ENCODE measurements at regions not wholly inside any gene's neighbourhood (a gene's known extent, or its start where the extent isn't known, plus 50 kb on each side); places are given as distances from the start of the nearest gene placed in this dataset.

DNA sequence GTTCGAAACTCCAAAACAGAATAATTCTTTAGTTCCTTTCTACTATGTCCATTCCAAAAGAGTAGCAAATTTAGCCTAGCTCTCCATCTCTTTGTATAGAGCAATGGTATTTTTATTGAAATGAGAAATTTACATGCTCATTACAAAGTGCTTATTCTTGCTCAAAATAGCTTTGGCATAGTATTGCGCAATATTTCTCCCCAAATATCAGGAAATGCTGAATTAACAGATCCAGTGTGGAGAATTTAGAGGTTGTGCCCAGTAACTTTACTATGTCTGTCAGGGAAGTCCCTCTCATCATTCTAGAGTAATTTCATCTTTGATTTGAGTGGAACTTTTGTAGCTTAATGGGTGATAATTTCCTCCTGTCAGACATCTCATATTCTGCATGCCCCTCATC lies 425.9 kb upstream of the PIK3C3 start:
- Histone ChIP-seq H3K4me3 (no peak overlapping the region), H4K20me1 (ENCODE audit: control insufficient read depth, insufficient read depth) (no peaks in the 10 kb centered on the region), H3K36me3 (ENCODE audit: control insufficient read depth in 2 of 2, insufficient read depth in 2 of 2, low read length in 1 of 2) (no peaks in the 10 kb centered on the region), H3K4me2 (ENCODE audit: control insufficient read depth, insufficient read depth) (no peak overlapping the region), H3K27me3 (replicated peaks in 1 of 2; ENCODE audit: control insufficient read depth in 2 of 2, insufficient read depth in 2 of 2, low read length in 1 of 2) (no peaks in the 10 kb centered on the region), H3K9ac (ENCODE audit: control insufficient read depth, insufficient read depth, low read length) (no peak overlapping the region), H3K79me2 (ENCODE audit: control insufficient read depth, insufficient read depth, low read length) (no peaks in the 10 kb centered on the region), H3K9me3 (replicated peaks; ENCODE audit: control insufficient read depth, insufficient read depth, low read length) (no peaks in the 10 kb centered on the region), H2AFZ (ENCODE audit: control insufficient read depth, low read depth, low read length) (no peak overlapping the region), H3K27ac (ENCODE audit: control insufficient read depth, insufficient read depth) (no peak overlapping the region), H3K4me1 (ENCODE audit: control insufficient read depth, insufficient read depth, low read length) (no peaks in the 10 kb centered on the region)
- RAD21 ChIA-PET (ENCODE audit: unreplicated experiment) = no interaction called here
- intact Hi-C loops (cut with micrococcal nuclease; ENCODE audit: unreplicated experiment) = no loop called here
- in situ Hi-C loops (cut with MboI) = no loop called here
- BruUV-seq (replicated peaks) = no TSS peak
- SMC1A ChIA-PET (ENCODE audit: uncharacterized antibody, unreplicated experiment) = no interaction called here
- CTCF ChIA-PET = no interaction called here
- TF ChIP-seq CEBPB (IDR thresholded peaks at IDR 0.05; ENCODE audit: borderline replicate concordance in 1 of 2, low read depth in 2 of 2, low read length in 2 of 2) (peak in 1 of 2 experiments; percentile 63; a peak in 1 of 4 replicates), EP300 (IDR thresholded peaks at IDR 0.05; ENCODE audit: borderline replicate concordance in 1 of 2, control insufficient read depth in 1 of 2, low read depth in 2 of 2, low read length in 2 of 2) (no peak)
- DNase-seq (ENCODE audit: low read depth, low spot score) (no peak), ATAC-seq (no peak), FAIRE-seq (no peak)
- POLR2A ChIA-PET = no interaction called here
- WGBS (ENCODE audit: insufficient coverage, insufficient replicate concordance, low lambda C conversion rate, missing lambda C conversion rate) = 32% methylated on average over 2 of the region's 2 CpGs

- RAD21 ChIA-PET (ENCODE audit: unreplicated experiment) = no interaction called here
Measured at GRCh38 chr18:41526054-41526453, 429.0 kb upstream of the PIK3C3 start.

More at GRCh38 chr18:41526054-41526453, 429.0 kb upstream of the PIK3C3 start:
- no peak for ATAC-seq
- no peak for FAIRE-seq
- H3K27me3 ChIP-seq (replicated peaks in 1 of 2; ENCODE audit: control insufficient read depth in 2 of 2, insufficient read depth in 2 of 2, low read length in 1 of 2) = no peaks in the 10 kb centered on the region
- H3K4me2 ChIP-seq (ENCODE audit: control insufficient read depth, insufficient read depth) = no peak overlapping the region
- intact Hi-C loops (cut with micrococcal nuclease; ENCODE audit: unreplicated experiment) (no loop called here), in situ Hi-C loops (cut with MboI) (no loop called here)
- no peak for DNase-seq (ENCODE audit: low read depth, low spot score)
- no peaks in the 10 kb centered on the region for H4K20me1 ChIP-seq (ENCODE audit: control insufficient read depth, insufficient read depth)
- no peaks in the 10 kb centered on the region for H3K36me3 ChIP-seq (ENCODE audit: control insufficient read depth in 2 of 2, insufficient read depth in 2 of 2, low read length in 1 of 2)
- H3K79me2 ChIP-seq (ENCODE audit: control insufficient read depth, insufficient read depth, low read length) = no peaks in the 10 kb centered on the region
- no peaks in the 10 kb centered on the region for H3K9me3 ChIP-seq (replicated peaks; ENCODE audit: control insufficient read depth, insufficient read depth, low read length)
- no peaks in the 10 kb centered on the region for H3K4me1 ChIP-seq (ENCODE audit: control insufficient read depth, insufficient read depth, low read length)
- H3K27ac ChIP-seq (ENCODE audit: control insufficient read depth, insufficient read depth) = no peak overlapping the region
- SMC1A ChIA-PET (ENCODE audit: uncharacterized antibody, unreplicated experiment) = no interaction called here
- H2AFZ ChIP-seq (ENCODE audit: control insufficient read depth, low read depth, low read length) = no peak overlapping the region
- no peak overlapping the region for H3K4me3 ChIP-seq
- CTCF ChIA-PET = no interaction called here
- no TSS peak for BruUV-seq (replicated peaks)
- WGBS (ENCODE audit: insufficient coverage, insufficient replicate concordance, low lambda C conversion rate, missing lambda C conversion rate) = 26% methylated on average over 1 of the region's 1 CpG
- TF ChIP-seq, protein P1, sequence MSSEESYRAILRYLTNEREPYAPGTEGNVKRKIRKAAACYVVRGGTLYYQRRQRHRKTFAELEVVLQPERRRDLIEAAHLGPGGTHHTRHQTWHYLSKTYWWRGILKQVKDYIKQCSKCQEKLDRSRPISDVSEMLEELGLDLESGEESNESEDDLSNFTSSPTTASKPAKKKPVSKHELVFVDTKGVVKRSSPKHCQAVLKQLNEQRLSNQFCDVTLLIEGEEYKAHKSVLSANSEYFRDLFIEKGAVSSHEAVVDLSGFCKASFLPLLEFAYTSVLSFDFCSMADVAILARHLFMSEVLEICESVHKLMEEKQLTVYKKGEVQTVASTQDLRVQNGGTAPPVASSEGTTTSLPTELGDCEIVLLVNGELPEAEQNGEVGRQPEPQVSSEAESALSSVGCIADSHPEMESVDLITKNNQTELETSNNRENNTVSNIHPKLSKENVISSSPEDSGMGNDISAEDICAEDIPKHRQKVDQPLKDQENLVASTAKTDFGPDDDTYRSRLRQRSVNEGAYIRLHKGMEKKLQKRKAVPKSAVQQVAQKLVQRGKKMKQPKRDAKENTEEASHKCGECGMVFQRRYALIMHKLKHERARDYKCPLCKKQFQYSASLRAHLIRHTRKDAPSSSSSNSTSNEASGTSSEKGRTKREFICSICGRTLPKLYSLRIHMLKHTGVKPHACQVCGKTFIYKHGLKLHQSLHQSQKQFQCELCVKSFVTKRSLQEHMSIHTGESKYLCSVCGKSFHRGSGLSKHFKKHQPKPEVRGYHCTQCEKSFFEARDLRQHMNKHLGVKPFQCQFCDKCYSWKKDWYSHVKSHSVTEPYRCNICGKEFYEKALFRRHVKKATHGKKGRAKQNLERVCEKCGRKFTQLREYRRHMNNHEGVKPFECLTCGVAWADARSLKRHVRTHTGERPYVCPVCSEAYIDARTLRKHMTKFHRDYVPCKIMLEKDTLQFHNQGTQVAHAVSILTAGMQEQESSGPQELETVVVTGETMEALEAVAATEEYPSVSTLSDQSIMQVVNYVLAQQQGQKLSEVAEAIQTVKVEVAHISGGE (CRISPR knock-in tag; IDR thresholded peaks at IDR 0.05) = no peak
- TF ChIP-seq BACH1 (IDR thresholded peaks at IDR 0.05; ENCODE audit: borderline replicate concordance) (no peak), HDAC2 (IDR thresholded peaks at IDR 0.05) (no peak), RCOR1 (conservative IDR thresholded peaks at IDR 0.05; ENCODE audit: low read depth, low read length) (no peak), ZBTB4 (CRISPR knock-in tag; IDR thresholded peaks at IDR 0.05) (no peak)
- TF ChIP-seq, protein P2, sequence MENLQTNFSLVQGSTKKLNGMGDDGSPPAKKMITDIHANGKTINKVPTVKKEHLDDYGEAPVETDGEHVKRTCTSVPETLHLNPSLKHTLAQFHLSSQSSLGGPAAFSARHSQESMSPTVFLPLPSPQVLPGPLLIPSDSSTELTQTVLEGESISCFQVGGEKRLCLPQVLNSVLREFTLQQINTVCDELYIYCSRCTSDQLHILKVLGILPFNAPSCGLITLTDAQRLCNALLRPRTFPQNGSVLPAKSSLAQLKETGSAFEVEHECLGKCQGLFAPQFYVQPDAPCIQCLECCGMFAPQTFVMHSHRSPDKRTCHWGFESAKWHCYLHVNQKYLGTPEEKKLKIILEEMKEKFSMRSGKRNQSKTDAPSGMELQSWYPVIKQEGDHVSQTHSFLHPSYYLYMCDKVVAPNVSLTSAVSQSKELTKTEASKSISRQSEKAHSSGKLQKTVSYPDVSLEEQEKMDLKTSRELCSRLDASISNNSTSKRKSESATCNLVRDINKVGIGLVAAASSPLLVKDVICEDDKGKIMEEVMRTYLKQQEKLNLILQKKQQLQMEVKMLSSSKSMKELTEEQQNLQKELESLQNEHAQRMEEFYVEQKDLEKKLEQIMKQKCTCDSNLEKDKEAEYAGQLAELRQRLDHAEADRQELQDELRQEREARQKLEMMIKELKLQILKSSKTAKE (IDR thresholded peaks at IDR 0.05; ENCODE audit: low read depth, poor library complexity, severe bottlenecking) = no peak
- no peak overlapping the region for H3K9ac ChIP-seq (ENCODE audit: control insufficient read depth, insufficient read depth, low read length)
- POLR2A ChIA-PET = no interaction called here

All from GM12878 (cell line).